HG02623 (cell line): ENCODE measurements at regions not wholly inside any gene's neighbourhood (a gene's known extent, or its start where the extent isn't known, plus 50 kb on each side); places are given as distances from the start of the nearest gene placed in this dataset.

Source experiments
- ATAC-seq: cut with Tn5 transposase; IDR thresholded peaks from one replicate; pipeline ENCODE4 v1.9.1; 2021; ENCODE audit warnings: moderate library complexity; ENCODE audit not compliant: unreplicated experiment

GRCh38 chr12:58253663-58254062 is 312.3 kb downstream of the ATP23 start:
- ATAC-seq, result no peak

GRCh38 chr12:58254463-58255100 is 313.2 kb downstream of the ATP23 start:
- ATAC-seq, result no peak

GRCh38 chr12:58262796-58263195 is 321.4 kb downstream of the ATP23 start:
- no peak for ATAC-seq

- no peak for ATAC-seq
Measured at GRCh38 chr12:58263816-58264215, 322.4 kb downstream of the ATP23 start.

- no peak for ATAC-seq
Measured at GRCh38 chr12:58268069-58268468, 326.7 kb downstream of the ATP23 start.

- ATAC-seq, result no peak
Measured at GRCh38 chr12:58269476-58269875, 328.1 kb downstream of the ATP23 start.

GRCh38 chr12:58270966-58271705 is 329.8 kb downstream of the ATP23 start:
- no peak for ATAC-seq

GRCh38 chr12:58272461-58272860 is 331.1 kb downstream of the ATP23 start:
- ATAC-seq, result no peak

- ATAC-seq, result no peak
Measured at GRCh38 chr12:58277231-58277630, 335.9 kb downstream of the ATP23 start.

- ATAC-seq, result no peak
Measured at GRCh38 chr12:58283553-58283952, 342.2 kb downstream of the ATP23 start.

GRCh38 chr12:58285551-58285950 is 344.2 kb downstream of the ATP23 start:
- no peak for ATAC-seq

- no peak for ATAC-seq
Measured at GRCh38 chr12:58286353-58286752, 345.0 kb downstream of the ATP23 start.

GRCh38 chr12:58288190-58288589 is 346.8 kb downstream of the ATP23 start:
- ATAC-seq, result no peak

- no peak for ATAC-seq
Measured at GRCh38 chr12:58291106-58291505, 349.7 kb downstream of the ATP23 start.

GRCh38 chr12:58293308-58293982 is 352.1 kb downstream of the ATP23 start:
- ATAC-seq, result no peak

GRCh38 chr12:58295268-58295667 is 353.9 kb downstream of the ATP23 start:
- ATAC-seq, result no peak

- ATAC-seq, result no peak
Measured at GRCh38 chr12:58296863-58297262, 355.5 kb downstream of the ATP23 start.

GRCh38 chr12:58298803-58299202 is 357.4 kb downstream of the ATP23 start:
- ATAC-seq, result no peak

- no peak for ATAC-seq
Measured at GRCh38 chr12:58299371-58299770, 358.0 kb downstream of the ATP23 start.

- ATAC-seq, result no peak
Measured at GRCh38 chr12:58301038-58301729, 359.8 kb downstream of the ATP23 start.

GRCh38 chr12:58301730-58302122 is 360.4 kb downstream of the ATP23 start:
- ATAC-seq, result no peak
